Lung (tissue), 11 donors: ENCODE measurements at regions not wholly inside any gene's neighbourhood (a gene's known extent, or its start where the extent isn't known, plus 50 kb on each side); places are given as distances from the start of the nearest gene placed in this dataset.

Source experiments
- ATAC-seq: fragments of 200-7000 bp; cut with Tn5 transposase; one replicate; pipeline ENCODE4 v1.9.1; 2020; ENCODE audit warnings: moderate number of reproducible peaks; ENCODE audit not compliant: insufficient read depth, low FRiP score
- DNase-seq, 3 donors: peaks; one replicate each; pipeline ENCODE4 v3.0.0-alpha.2; 2013 to 2017
- H3K27ac ChIP-seq, 2 donors: one replicate each; pipeline ENCODE4 v1.5.1; 2013; ENCODE audit warnings: mild to moderate bottlenecking in 2 of 2, moderate library complexity in 2 of 2, control low read depth in 1 of 2, inconsistent platforms in 1 of 2, low read depth in 1 of 2, low read length in 1 of 2
- H3K27me3 ChIP-seq, 3 donors: one replicate each; pipeline ENCODE4 v1.5.1; 2013; ENCODE audit warnings: low read length in 2 of 3; ENCODE audit not compliant: control insufficient read depth in 3 of 3, insufficient read depth in 3 of 3
- H3K36me3 ChIP-seq, 4 donors: one replicate each; pipeline ENCODE4 v1.5.1; 2013; ENCODE audit warnings: low read length in 4 of 4, mild to moderate bottlenecking in 1 of 4, moderate library complexity in 1 of 4; ENCODE audit not compliant: control insufficient read depth in 4 of 4, insufficient read depth in 4 of 4
- H3K4me1 ChIP-seq, 5 donors: one replicate each; pipeline ENCODE4 v1.5.1; 2013; ENCODE audit warnings: low read length in 5 of 5, mild to moderate bottlenecking in 2 of 5, moderate library complexity in 1 of 5; ENCODE audit not compliant: control insufficient read depth in 5 of 5, insufficient read depth in 5 of 5
- H3K4me3 ChIP-seq: one replicate; pipeline ENCODE4 v1.5.1; 2013; ENCODE audit warnings: mild to moderate bottlenecking, control low read depth, moderate library complexity
- H3K9ac ChIP-seq, 2 donors: one replicate each; pipeline ENCODE4 v1.5.1; 2013; ENCODE audit warnings: low read length in 2 of 2, control low read depth in 1 of 2; ENCODE audit not compliant: insufficient read depth in 1 of 2
- H3K9me3 ChIP-seq, 4 donors: one replicate each; pipeline ENCODE4 v1.5.1; 2013; ENCODE audit warnings: low read length in 3 of 4, mild to moderate bottlenecking in 1 of 4, moderate library complexity in 1 of 4; ENCODE audit not compliant: control insufficient read depth in 4 of 4, insufficient read depth in 3 of 4
- WGBS, 2 donors: extraction: QIAGEN DNeasy Blood & Tissue Kit; methylation state at CpG; one replicate each; pipeline ENCODE4 v1.1.7; 2013; 5-methylcytosine and 5-hydroxymethylcytosine counted together
- TF ChIP-seq, protein P1 (sequence below): IDR thresholded peaks from 2 replicates; pipeline ENCODE4 v1.5.1; 2012; ENCODE audit warnings: mild to moderate bottlenecking; ENCODE audit errors: control extremely low read depth, extremely low read depth
- donor health status: control.
- donor health status: control.
- donor health status: Bipolar disorder and iron deficiency.
- donor health status: healthy.
- donor health status: DM: yes; HTN: yes; CAD: no.

GRCh38 chr2:182585430-182585829 is 130.6 kb upstream of the DNAJC10 start:
- 86 to 90% methylated on average over 2 of the region's 2 CpGs for whole genome bisulfite sequencing, 2 donors
- TF ChIP-seq, protein P1, sequence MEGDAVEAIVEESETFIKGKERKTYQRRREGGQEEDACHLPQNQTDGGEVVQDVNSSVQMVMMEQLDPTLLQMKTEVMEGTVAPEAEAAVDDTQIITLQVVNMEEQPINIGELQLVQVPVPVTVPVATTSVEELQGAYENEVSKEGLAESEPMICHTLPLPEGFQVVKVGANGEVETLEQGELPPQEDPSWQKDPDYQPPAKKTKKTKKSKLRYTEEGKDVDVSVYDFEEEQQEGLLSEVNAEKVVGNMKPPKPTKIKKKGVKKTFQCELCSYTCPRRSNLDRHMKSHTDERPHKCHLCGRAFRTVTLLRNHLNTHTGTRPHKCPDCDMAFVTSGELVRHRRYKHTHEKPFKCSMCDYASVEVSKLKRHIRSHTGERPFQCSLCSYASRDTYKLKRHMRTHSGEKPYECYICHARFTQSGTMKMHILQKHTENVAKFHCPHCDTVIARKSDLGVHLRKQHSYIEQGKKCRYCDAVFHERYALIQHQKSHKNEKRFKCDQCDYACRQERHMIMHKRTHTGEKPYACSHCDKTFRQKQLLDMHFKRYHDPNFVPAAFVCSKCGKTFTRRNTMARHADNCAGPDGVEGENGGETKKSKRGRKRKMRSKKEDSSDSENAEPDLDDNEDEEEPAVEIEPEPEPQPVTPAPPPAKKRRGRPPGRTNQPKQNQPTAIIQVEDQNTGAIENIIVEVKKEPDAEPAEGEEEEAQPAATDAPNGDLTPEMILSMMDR = no peak
- no peak for ATAC-seq

DNA sequence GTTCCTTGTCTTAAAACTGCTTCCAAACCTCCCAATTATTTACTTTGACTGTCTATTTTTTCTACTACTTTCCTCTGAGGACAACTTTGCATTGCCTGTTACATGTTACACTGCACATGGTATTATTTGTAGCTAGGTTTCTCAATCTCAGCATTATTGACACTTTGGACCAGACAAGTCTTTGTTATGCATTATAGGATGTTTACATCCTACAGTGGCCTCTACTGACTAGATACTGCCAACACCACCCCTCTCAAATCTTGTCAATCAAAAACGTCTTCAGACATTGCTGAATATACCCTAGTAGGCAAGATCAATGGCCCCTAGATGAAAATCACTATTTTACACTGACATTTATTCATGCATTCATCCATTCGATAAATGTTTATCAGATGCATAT is 129.6 kb upstream of the DNAJC10 start:
- no peak overlapping the region for H3K9ac ChIP-seq

More at GRCh38 chr2:182585430-182585829, 130.6 kb upstream of the DNAJC10 start:
- peaks cover 0 to 3% (median 0%) of the 10 kb centered on the region in 4 donors for H3K9me3 ChIP-seq
- H3K27ac ChIP-seq = no peak overlapping the region
- no peaks in the 10 kb centered on the region for H3K27me3 ChIP-seq
- no peaks in the 10 kb centered on the region for H3K4me1 ChIP-seq
- H3K36me3 ChIP-seq = no peaks in the 10 kb centered on the region
- no peak overlapping the region for H3K4me3 ChIP-seq
- DNase-seq = no peak
- H3K9ac ChIP-seq = no peak overlapping the region

GRCh38 chr2:182587831-182588230 is 128.2 kb upstream of the DNAJC10 start:
- 84 to 88% methylated on average over 1 of the region's 1 CpG for WGBS, 2 donors
- H3K27ac ChIP-seq = no peak overlapping the region
- no peak overlapping the region for H3K9ac ChIP-seq
- H3K27me3 ChIP-seq = no peaks in the 10 kb centered on the region
- DNase-seq (no peak), ATAC-seq (no peak)
- peaks cover 0 to 3% (median 0%) of the 10 kb centered on the region in 4 donors for H3K9me3 ChIP-seq
- TF ChIP-seq, protein P1 = no peak
- no peaks in the 10 kb centered on the region for H3K4me1 ChIP-seq
- no peak overlapping the region for H3K4me3 ChIP-seq
- H3K36me3 ChIP-seq = no peaks in the 10 kb centered on the region

More for the DNA sequence above, 129.6 kb upstream of the DNAJC10 start:
- Histone ChIP-seq H3K9me3 (peaks cover 0 to 3% (median 0%) of the 10 kb centered on the region in 4 donors), H3K27ac (no peak overlapping the region), H3K36me3 (no peaks in the 10 kb centered on the region), H3K4me1 (no peaks in the 10 kb centered on the region), H3K27me3 (no peaks in the 10 kb centered on the region), H3K4me3 (no peak overlapping the region)
- DNase-seq (no peak), ATAC-seq (no peak)
- TF ChIP-seq, protein P1 = no peak
- WGBS, 2 donors = 76 to 82% methylated on average over 2 of the region's 2 CpGs

DNA sequence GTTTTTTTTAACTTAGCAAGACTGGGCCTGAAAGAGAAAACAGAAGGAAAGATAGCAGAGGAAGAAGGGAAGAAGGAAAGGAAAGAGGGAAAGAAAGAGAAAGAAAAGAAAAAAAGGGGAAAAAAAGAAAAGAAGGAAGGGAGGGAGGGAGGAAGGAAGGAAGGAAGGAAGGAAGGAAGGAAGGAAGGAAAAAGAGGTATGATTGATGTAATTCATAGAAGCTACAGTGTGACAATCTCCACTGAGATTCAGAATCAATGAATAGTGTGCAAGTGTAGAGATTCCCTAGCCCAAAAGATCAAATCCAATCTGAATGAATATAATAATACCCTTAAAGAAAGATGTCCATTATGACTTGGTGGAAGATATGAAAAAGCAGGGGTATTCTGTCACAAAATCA is 126.9 kb upstream of the DNAJC10 start:
- no peak for DNase-seq
- H3K36me3 ChIP-seq = no peaks in the 10 kb centered on the region
- no peaks in the 10 kb centered on the region for H3K4me1 ChIP-seq
- H3K4me3 ChIP-seq = no peak overlapping the region
- H3K27ac ChIP-seq = no peak overlapping the region
- no peaks in the 10 kb centered on the region for H3K27me3 ChIP-seq
- no peak overlapping the region for H3K9ac ChIP-seq
- ATAC-seq = no peak
- TF ChIP-seq, protein P1 = no peak
- H3K9me3 ChIP-seq = peaks cover 0 to 3% (median 0%) of the 10 kb centered on the region in 4 donors
